NCI-H510A (cell line): ENCODE measurements at regions not wholly inside any gene's neighbourhood (a gene's known extent, or its start where the extent isn't known, plus 50 kb on each side); places are given as distances from the start of the nearest gene placed in this dataset.
"Not testable (repeated sequence)": the region's sequence is repeated elsewhere in the genome, so short reads cannot be mapped to it uniquely, and the experiment has no call there.

ENCODE experiments used
- DNase-seq: peaks from one replicate; lab custom pipeline; 2025; lab: John Stamatoyannopoulos, UW

- DNase-seq: no peak
These were observed 224.6 kb upstream of the ISX start for GRCh38 chr22:34841331-34841771.

GRCh38 chr22:34841911-34842310, 224.0 kb upstream of the ISX start:
- no peak for DNase-seq

- no peak for DNase-seq
These were observed 223.3 kb upstream of the ISX start for GRCh38 chr22:34842630-34843029.

- DNase-seq: not testable (repeated sequence)
These were observed 222.2 kb upstream of the ISX start for GRCh38 chr22:34843743-34844142.

- no peak for DNase-seq
These were observed 220.6 kb upstream of the ISX start for GRCh38 chr22:34845391-34845790.

- DNase-seq: no peak
These were observed 218.9 kb upstream of the ISX start for GRCh38 chr22:34847072-34847471.

GRCh38 chr22:34849965-34850364, 216.0 kb upstream of the ISX start:
- no peak for DNase-seq

- DNase-seq: no peak
These were observed 213.9 kb upstream of the ISX start for GRCh38 chr22:34851918-34852662.

- DNase-seq: no peak
These were observed 210.5 kb upstream of the ISX start for GRCh38 chr22:34855471-34855870.

- no peak for DNase-seq
These were observed 207.9 kb upstream of the ISX start for GRCh38 chr22:34858066-34858465.

GRCh38 chr22:34861787-34862186, 204.2 kb upstream of the ISX start:
- no peak for DNase-seq

GRCh38 chr22:34866081-34866480, 199.9 kb upstream of the ISX start:
- no peak for DNase-seq

- DNase-seq: no peak
These were observed 199.3 kb upstream of the ISX start for GRCh38 chr22:34866495-34867131.

- no peak for DNase-seq
These were observed 188.5 kb upstream of the ISX start for GRCh38 chr22:34877506-34877905.

- no peak for DNase-seq
These were observed 187.8 kb upstream of the ISX start for GRCh38 chr22:34878171-34878570.

GRCh38 chr22:34879001-34879400, 187.0 kb upstream of the ISX start:
- DNase-seq: no peak

- no peak for DNase-seq
These were observed 185.3 kb upstream of the ISX start for GRCh38 chr22:34880662-34881061.

GRCh38 chr22:34881453-34881852, 184.5 kb upstream of the ISX start:
- DNase-seq: no peak

- DNase-seq: no peak
These were observed 180.1 kb upstream of the ISX start for GRCh38 chr22:34885852-34886251.

- no peak for DNase-seq
These were observed 179.6 kb upstream of the ISX start for GRCh38 chr22:34886391-34886790.

- DNase-seq: no peak
These were observed 179.1 kb upstream of the ISX start for GRCh38 chr22:34886812-34887211.

GRCh38 chr22:34897126-34897525, 168.8 kb upstream of the ISX start:
- no peak for DNase-seq

- no peak for DNase-seq
These were observed 163.6 kb upstream of the ISX start for GRCh38 chr22:34902335-34902734.

GRCh38 chr22:34903416-34903815, 162.5 kb upstream of the ISX start:
- no peak for DNase-seq
